COR-L47 (cell line): ENCODE measurements at regions not wholly inside any gene's neighbourhood (a gene's known extent, or its start where the extent isn't known, plus 50 kb on each side); places are given as distances from the start of the nearest gene placed in this dataset.

Source experiments
- DNase-seq: peaks from one replicate; lab custom pipeline; 2025; lab: John Stamatoyannopoulos, UW

DNA sequence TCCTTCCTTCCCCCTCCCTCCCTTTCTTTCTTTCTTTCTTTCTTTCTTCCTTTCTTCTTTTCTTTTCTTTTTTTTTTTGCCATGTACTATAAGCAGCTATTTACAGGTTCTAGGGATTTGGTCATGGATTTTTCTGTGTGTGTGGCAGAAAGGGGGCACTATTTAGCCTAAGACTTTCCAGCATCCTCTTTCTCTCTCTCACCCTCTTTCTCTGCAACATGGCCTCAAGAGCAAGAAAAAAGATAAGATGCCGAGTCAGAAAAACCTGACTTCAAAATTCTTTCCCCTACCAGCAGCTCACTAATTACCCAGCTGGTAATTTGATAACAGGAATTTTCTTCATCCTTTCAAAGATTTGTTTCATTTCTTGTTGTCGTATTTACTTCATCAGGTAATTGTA, 458.3 kb upstream of the ADAMTS5 start:
- DNase-seq = no peak

GRCh38 chr21:27424601-27425000, 457.7 kb upstream of the ADAMTS5 start:
- no peak for DNase-seq

GRCh38 chr21:27423906-27424595, 457.2 kb upstream of the ADAMTS5 start:
- no peak for DNase-seq

DNA sequence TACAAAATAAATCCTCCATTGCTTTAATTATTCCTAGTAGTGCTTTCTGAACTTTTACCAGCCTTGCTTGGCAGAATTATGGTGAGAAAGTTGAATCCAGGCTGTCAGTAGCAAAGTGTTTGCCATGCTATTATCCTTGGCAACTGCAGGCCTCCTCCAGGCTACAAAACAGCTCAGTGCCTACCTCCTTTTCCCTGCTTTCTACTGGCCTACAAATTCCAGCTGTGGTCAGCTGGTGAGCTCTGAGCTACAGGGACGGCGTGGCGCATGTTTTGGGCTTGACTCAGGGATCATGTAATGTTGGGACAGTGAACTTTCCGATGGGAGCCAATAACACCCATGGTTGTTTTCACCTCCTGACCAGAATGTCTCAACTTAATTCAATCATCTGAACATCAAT, 456.1 kb upstream of the ADAMTS5 start:
- DNase-seq = no peak

GRCh38 chr21:27422435-27422834, 455.5 kb upstream of the ADAMTS5 start:
- DNase-seq = no peak

DNA sequence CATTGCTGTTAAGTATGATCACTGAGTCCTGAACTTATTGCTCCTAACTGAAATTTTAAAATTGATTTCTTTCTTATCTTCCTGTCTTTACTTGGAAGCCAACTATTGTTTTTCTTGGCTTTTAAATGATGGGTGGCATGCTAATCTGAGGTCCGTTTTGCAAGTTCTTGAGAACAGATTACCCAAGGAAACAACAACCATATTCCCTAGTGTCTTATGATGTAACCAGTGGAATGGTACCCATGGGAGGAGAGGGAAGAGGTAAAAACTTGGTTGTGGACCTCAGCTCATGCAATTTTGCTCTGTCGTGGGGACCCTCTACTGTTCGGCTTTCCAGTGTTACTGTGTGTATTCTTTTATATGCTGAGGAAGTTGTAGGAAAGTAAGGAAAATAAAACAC, 454.8 kb upstream of the ADAMTS5 start:
- no peak for DNase-seq

DNA sequence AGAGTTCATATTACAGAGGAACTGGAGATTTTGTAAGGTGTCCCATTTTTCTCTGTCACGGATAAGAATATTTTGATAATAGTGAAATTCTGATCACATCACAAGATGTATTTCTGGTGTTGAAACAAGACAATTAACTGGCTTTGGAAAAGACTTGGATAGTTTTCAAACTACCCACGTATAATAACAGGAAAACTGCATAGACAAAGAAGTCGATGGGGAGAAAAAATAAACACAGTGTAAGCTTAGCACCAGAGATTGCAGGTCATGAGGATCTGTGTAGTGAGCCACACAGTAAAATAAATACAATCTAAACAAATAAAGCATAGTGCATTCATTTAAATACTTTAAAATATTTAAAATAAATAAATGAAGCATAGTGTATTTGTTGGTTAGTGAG, 452.3 kb upstream of the ADAMTS5 start:
- no peak for DNase-seq

GRCh38 chr21:27418346-27418745, 451.5 kb upstream of the ADAMTS5 start:
- no peak for DNase-seq

GRCh38 chr21:27412530-27412929, 445.6 kb upstream of the ADAMTS5 start:
- DNase-seq = no peak

GRCh38 chr21:27408826-27409225, 441.9 kb upstream of the ADAMTS5 start:
- DNase-seq = no peak

- no peak for DNase-seq
These were observed 440.4 kb upstream of the ADAMTS5 start for GRCh38 chr21:27407271-27407670.

DNA sequence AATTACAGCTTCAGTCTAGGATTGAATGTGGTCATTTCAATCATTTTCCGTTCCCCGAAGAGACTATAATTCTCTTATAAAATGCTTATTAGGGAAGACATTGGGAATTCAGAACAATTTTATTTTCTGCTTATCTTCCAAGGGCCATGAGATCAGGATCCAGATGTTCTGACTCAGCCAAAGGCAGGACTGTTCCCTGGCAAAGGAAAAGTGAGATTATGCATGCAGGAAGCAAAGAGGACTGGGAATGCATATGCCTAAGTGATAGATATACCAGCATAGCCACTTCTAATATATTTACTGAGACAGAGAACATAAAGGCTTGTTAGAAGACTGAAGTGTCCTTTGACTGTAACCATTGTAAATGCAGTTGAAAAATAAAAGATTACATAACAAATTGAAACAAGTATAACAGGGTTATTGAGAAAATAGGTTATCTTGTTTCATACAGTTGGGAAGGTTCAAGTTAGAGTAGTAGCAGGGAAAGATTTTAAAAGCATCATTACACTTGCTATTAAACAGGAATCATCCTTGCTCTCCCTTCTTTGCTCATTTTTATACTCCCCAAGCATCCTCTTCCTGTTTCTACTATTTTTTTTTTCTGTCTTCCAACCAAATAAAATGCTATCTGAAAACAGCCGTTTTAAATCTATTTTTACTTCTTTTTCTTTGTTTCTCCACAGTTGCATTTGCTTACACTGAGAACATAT, 439.6 kb upstream of the ADAMTS5 start:
- DNase-seq = no peak

GRCh38 chr21:27403011-27403410, 436.1 kb upstream of the ADAMTS5 start:
- no peak for DNase-seq

GRCh38 chr21:27400045-27400444, 433.2 kb upstream of the ADAMTS5 start:
- no peak for DNase-seq

- DNase-seq = no peak
These were observed 430.7 kb upstream of the ADAMTS5 start for GRCh38 chr21:27397578-27397977.

DNA sequence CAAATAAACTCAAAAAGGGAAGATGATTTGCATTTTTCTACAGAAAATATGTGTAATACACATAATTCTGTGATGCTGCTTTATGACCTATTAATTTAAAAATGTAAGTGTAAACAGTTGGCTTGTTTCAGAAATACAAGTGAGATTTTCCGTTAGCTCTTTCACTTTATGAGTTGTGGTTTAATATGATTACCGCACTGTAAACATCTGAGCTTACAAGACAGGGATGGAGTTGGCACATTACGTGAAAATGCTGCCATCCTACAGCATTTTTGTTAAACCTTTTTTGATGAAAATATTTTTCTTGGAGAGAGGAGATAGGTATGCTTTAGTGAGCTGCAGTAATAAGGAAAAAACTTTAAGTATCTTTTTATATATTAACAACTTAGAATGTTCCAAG, 426.8 kb upstream of the ADAMTS5 start:
- no peak for DNase-seq

- DNase-seq = no peak
These were observed 425.1 kb upstream of the ADAMTS5 start for GRCh38 chr21:27391990-27392389.

DNA sequence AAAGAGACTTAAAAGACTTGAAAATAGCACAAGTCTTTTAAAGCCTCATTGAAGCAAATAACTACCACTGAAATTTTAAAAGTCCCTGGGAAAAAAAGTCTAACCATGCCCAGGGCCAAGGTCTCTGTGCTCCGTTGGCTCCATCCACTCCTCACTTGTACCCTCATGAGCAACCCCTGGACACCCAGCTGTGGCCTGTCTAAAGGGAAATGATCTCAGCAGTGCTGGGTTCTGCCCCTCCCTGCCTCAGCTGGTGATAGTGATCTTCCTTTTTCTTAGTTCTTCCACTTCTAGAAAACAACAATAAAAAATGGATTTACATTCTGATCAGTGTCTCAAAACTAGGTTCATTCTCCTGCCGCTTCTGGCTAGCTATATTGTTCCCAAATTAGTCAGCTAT, 423.5 kb upstream of the ADAMTS5 start:
- no peak for DNase-seq

GRCh38 chr21:27388825-27389224, 421.9 kb upstream of the ADAMTS5 start:
- DNase-seq = peak; percentile 19

GRCh38 chr21:27382404-27382803, 415.5 kb upstream of the ADAMTS5 start:
- DNase-seq = no peak

GRCh38 chr21:27380303-27380702, 413.4 kb upstream of the ADAMTS5 start:
- no peak for DNase-seq

DNA sequence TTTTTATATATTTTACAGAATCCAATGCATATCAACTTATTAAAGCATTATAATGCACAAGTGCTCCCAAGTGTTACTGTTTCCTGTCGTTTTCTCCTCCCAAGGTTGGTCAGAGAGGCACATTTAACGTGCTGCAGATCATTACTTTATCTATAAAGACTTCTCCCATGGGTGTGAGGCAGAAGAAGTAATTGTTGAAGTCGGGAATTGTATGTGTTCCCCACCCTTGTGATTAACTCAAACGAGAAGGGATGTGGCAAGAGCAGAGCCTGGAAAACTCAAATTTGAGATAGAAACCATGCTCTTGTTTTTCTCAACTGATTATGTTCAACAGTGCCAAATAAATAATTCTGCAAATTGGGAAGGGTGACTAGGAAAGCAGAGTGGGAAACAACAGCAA, 412.5 kb upstream of the ADAMTS5 start:
- DNase-seq = no peak

GRCh38 chr21:27372381-27372780, 405.5 kb upstream of the ADAMTS5 start:
- DNase-seq = no peak

DNA sequence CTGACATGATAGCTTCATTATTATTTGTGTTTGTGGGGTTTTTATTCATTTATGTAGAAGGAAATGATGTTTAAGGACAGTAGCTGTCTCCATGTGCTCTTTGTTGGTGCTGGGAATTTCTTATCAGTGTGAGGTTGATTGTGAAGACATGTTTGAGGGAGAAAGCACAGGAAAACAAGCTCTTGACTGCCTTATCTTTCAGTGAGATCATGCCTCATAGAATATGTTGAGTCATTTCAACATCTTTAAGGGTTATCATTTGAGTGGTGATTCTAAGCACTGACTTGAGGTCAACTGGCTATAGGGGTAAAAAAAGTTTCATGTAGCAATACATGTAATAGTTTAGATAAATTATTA, 405.1 kb upstream of the ADAMTS5 start:
- DNase-seq = no peak
